ENCODE measurements at regions not wholly inside any gene's neighbourhood (a gene's known extent, or its start where the extent isn't known, plus 50 kb on each side); places are given as distances from the start of the nearest gene placed in this dataset.

- DNase-seq (ENCODE audit: low read depth): no peak
Observed at GRCh38 chr2:23200068-23200786, 184.8 kb upstream of the KLHL29 start.

GRCh38 chr2:23200787-23201114 lies 184.2 kb upstream of the KLHL29 start:
- no peak for DNase-seq (ENCODE audit: low read depth)

GRCh38 chr2:23203383-23203782 lies 181.6 kb upstream of the KLHL29 start:
- DNase-seq (ENCODE audit: low read depth): no peak

DNA sequence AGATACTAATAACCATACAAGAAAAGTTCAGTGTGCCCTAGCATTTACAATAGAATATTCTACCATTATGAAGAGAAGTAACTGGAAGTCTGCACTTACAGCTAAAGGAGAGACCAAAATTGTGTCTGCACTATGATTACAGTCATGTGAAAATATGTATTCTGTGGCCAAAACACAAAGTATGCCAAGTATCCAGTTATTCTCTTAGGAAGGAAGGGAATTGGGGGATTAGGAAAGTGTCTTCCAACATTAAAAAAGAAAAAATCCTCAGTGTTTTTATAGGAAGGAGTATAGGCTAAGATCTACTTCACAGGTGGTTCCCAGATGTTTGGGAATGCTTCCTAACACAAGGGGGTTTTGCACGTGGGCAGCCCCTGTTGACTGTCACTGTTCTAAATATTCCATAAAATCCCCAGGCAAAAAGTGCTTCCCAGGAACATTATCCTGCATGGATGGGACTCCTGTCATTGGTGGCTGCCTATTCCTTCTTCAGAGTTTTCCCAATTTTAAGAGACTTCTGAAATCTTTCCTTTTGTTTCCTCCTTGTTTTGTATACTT lies 180.2 kb upstream of the KLHL29 start:
- no peak for DNase-seq (ENCODE audit: low read depth)

- no peak for DNase-seq (ENCODE audit: low read depth)
Observed at GRCh38 chr2:23206650-23207049, 178.3 kb upstream of the KLHL29 start.

- no peak for DNase-seq (ENCODE audit: low read depth)
Observed at GRCh38 chr2:23207871-23208270, 177.1 kb upstream of the KLHL29 start.

DNA sequence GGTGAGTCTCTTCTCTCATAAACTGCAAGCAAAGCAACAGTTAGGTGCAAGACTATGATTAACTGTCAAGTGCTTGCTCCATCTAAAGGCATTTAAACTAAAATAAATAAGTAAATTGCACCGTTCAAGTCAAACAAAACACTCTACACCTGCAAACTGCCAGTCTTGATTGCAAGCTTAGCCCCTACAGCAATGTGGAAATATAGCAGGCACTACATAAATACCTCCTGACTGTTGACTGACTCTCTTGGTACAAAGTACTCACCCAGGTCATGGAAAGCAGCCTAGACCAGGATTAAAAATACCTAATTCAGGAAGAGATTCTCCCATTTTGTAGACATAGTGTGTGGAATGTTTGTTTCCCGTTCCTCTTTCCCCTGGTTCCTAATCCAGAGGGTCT lies 176.6 kb upstream of the KLHL29 start:
- DNase-seq (ENCODE audit: low read depth): no peak

DNA sequence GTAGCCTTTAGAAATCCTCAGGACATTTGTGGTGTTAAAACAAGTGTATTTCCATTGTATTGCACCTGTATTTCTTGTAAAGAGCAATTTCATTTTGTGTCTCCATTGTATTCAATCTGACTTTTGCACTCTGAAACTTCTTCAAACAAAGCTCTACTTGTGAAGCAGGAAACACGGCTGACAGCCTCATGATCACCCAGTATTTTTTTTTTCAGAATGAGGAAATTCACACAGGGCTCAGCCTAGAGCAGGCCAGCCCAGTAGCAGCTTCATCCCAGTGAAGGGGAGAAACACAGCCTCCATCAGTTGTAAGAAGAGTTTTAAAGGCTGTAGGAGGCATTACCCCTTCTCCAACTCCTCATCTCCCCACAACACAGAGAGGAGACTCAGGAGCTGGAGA lies 175.9 kb upstream of the KLHL29 start:
- no peak for DNase-seq (ENCODE audit: low read depth)

GRCh38 chr2:23211987-23212583 lies 172.9 kb upstream of the KLHL29 start:
- no peak for DNase-seq (ENCODE audit: low read depth)

DNA sequence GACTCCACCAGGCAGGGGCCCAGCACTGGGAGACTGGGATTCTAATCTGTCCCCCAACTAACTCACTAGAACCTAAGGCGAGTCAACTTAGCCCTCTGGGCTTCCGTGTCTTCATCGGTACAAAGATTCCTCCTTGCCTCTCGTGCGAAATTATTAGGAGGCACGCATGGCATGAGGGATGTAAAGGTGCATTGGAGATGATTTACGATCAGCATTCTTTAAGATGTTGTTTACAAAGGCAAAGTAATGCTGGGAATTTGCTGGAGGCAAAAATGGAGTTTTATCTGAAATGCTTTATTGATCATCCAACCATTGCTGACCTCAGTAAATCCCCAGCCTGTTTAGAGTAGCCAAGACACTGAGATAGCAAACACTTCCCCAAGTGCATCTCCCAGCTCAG lies 171.8 kb upstream of the KLHL29 start:
- no peak for DNase-seq (ENCODE audit: low read depth)

DNA sequence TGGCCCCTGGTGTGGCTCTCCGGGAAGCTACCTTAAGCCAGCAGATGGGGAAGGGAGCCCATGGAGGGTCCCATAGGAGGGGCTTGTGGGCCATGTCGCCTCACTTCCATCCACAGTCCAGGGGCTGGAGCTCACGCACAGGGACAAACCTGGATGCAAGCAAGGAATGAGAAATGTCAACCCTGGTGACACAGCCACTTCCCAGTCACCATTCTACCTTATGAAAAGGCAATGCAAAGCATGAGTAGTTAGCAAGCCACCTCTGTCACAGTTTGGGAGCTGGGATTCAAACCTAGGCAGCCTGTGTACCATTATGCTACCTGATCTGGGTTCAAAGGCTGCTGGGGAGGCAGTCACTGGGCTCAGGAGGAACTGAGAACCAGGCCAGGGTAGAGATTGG lies 170.0 kb upstream of the KLHL29 start:
- DNase-seq (ENCODE audit: low read depth): no peak

- DNase-seq (ENCODE audit: low read depth): no peak
Observed at GRCh38 chr2:23219666-23220065, 165.3 kb upstream of the KLHL29 start.

DNA sequence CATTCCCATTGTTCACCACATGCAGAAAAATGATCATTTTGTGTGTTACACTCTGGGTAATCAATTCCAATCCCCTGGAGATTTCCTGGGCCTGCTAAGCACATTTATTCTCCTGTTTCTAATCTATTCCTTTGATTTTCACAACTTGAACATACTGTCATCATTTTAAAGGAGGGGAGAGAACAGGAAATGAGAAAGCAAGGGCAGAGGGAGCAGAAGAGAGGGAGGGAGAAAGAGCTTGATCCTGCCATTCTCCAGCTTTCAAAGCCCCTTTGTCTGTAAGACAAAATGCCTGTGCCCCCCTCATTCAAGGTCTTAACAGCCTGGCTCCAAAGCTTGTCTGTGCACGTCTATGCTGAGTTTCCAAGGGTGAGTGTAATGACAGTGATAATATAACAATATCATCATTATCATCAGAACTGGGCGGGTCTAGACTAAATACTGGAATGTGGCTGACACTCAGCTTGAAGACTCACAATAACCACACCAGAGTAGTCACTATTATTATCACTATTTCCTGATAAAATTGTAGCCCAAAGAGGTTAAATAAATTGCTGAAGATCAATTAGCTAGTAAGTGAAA lies 164.4 kb upstream of the KLHL29 start:
- DNase-seq (ENCODE audit: low read depth): no peak

DNA sequence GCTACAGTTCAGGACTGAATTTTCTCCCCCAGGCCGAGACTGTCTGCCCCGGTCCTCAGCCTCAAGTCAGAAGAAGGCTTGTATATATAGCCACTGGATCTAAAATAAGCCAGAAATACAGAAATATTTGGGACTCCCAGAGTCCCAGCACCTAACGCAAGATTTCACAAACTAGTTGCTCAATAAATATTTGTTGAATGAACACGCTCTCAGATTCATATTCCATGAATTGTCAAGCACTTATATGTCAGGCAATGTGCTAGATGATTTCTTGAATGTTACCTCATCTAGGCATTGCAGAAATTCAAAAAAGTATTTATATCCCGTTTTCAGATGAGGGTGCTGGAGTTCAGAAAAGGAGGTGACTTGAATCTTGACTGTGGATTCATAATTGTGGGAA lies 163.7 kb upstream of the KLHL29 start:
- DNase-seq (ENCODE audit: low read depth): no peak

DNA sequence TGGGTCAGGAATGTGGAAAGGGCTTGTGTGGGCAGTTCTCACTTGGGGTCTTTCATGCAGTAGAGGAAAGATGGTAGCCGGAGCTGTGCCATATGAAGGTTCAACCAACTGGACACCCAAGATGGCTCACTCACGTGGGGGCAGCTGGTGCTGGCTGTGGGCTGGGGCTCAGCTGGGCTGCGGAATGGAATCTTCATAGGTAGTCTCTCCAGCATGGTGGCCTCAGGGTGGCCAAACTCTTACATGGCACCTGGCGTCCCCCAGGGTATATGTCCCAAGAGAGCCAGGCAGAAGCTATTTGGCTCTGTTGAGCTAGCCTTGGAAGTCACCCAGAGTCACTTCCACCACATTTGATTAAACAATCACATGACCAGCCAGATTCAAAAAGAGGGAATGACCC lies 163.1 kb upstream of the KLHL29 start:
- no peak for DNase-seq (ENCODE audit: low read depth)

DNA sequence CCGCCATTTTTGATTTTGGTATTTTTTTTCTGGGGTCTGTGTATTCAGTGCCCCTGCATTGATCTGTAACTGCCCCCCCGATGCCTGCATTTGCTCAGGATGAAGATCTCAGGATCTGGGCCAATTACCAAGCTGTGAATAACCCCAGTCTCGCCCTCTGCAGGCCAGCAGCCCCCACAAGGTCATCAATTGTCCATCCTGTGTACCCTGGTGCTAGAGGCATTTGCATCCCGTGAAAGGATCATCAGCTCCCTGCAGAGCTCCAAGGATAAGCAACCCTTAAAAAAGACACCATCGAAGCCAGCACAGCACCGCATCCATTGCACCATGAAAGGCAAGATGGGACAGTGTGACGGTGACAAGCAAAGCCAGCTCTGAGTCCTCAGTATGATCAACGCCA lies 154.1 kb upstream of the KLHL29 start:
- DNase-seq (ENCODE audit: low read depth): no peak

DNA sequence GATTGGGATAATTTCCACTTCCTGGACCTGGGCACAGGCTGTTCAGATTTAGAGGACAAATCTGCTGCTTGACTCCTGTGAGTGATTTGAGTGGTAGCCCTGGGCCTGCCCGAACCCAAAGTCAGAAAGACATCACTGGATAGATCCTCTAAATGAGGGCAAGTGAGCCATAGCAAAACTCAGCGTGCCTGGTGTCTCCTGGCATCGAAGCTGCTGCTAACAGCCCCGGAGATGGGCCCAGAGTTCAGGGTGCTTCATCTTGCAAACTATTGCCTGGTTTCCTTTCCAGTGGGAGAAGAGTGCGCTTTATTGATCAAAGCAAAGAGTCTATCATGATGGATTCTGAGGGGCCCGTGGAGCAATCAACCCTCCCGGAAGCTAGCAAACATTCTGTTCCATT lies 153.1 kb upstream of the KLHL29 start:
- no peak for DNase-seq (ENCODE audit: low read depth)

GRCh38 chr2:23235292-23235691 lies 149.7 kb upstream of the KLHL29 start:
- no peak for DNase-seq (ENCODE audit: low read depth)

- DNase-seq (ENCODE audit: low read depth): no peak
Observed at GRCh38 chr2:23235736-23236135, 149.2 kb upstream of the KLHL29 start.

DNA sequence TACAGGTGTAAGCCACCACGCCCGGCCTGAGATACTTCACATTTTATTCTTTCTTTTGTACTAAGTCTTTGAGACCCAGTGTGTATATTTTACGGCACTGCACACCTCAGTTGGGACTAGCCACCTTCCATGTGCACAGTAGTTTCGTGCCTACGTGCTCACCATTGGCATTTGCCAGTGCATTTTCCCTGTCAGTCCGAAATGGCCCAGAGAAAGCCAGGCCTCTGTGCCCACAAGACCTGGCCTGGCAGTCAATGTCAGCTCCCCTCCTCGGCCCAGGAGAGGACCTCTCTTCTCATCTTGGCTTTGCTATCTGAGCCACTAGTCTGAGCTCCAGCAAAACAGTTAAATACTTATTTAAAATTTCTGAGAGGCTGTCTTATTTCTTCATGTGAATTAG lies 147.8 kb upstream of the KLHL29 start:
- no peak for DNase-seq (ENCODE audit: low read depth)

DNA sequence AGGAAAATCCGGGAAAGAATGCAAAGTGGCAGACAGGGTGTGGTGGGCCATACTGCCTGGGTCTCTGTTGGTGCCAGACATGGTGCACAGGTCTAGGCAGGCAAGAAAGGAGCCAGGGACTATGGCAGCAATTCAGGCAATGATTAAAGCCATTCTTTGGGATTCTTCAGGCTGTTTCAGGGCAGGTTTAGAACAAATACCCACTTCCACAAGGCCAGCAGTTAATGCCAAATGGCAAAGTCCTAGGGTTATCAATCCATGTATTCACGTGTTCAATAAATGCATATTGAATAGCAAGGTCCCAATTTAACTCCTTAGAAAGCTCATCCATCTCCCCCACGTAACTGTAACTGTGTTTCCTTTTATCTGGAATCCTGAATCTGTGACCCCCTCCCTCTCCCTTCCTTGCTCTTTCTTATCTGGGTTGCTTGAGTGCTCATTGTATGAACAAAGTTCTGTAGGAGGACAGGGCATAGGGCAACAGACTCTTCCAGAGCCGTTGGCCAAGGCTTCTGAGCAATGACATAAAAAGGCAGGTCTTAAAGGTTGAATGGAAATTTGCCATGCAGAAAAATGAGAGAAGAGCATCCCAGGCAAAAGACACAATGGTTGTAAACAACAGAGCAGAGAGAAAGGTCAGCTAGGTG lies 146.8 kb upstream of the KLHL29 start:
- DNase-seq (ENCODE audit: low read depth): no peak

DNA sequence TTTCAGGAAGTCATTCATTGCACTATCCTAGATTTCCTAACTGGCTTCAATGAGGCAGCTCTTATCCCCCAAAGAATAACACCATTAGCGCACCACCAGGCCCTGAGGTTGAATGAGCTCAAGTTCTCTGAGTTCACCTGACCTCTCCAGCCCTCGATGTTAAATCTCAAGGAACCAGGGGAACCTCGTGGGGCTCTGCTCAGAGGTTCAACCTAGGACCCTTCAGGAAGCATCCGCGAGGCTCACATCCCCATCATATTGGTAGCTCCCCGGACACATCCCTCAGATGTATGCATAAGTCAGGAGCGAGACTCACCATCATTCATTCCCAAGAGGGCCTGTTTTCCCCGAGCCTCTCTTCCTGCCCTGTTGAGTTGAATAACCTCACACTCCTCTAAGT lies 145.6 kb upstream of the KLHL29 start:
- no peak for DNase-seq (ENCODE audit: low read depth)

DNA sequence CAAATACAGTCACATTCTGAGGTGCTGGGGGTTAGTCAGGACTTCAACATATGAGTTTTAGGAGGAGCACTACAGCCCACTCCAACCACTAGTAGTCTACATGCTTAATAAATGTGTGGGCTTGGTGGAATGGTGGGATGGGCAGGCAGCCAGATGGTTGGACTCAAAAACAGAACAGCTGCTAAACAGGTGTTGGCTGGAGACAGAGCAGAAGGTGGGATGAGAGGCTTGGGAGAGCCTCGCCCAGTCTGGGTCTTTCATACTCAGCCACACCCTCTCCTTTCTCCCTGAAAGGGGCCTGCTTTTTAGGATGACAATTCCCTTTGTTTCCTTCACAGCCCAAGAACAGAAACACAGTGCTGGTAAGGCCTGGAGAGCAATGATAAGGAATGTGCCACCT lies 143.9 kb upstream of the KLHL29 start:
- DNase-seq (ENCODE audit: low read depth): no peak
